ENCODE measurements at regions not wholly inside any gene's neighbourhood (a gene's known extent, or its start where the extent isn't known, plus 50 kb on each side); places are given as distances from the start of the nearest gene placed in this dataset.

DNA sequence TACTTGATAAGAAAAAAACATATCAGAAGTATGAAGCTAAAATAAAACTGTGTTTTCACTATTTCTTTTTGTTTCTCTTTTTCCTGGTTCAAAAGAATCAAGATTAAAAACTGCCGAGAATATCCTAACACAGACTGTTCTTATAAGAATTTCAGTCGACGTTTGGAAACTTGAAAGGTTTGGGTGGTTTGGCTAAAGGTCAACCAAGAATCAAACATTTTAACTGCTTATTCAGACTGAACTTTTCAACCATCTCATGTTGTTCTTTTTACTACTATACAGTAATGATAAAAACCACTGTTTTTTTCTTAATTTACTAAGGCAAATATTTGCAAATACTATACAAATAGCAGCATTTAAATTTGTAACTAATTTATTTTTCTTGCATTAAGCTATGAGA, 308.5 kb upstream of the TFPI start:
- TF ChIP-seq POLR2A (IDR thresholded peaks at IDR 0.05), result no peak
- TF ChIP-seq CTCF (IDR thresholded peaks at IDR 0.05 in 4 of 5, conservative IDR thresholded peaks at IDR 0.05 in 1 of 5), result no peak

All from gastrocnemius medialis (tissue), 4 donors.